ENCODE measurements at regions not wholly inside any gene's neighbourhood (a gene's known extent, or its start where the extent isn't known, plus 50 kb on each side); places are given as distances from the start of the nearest gene placed in this dataset.

DNA sequence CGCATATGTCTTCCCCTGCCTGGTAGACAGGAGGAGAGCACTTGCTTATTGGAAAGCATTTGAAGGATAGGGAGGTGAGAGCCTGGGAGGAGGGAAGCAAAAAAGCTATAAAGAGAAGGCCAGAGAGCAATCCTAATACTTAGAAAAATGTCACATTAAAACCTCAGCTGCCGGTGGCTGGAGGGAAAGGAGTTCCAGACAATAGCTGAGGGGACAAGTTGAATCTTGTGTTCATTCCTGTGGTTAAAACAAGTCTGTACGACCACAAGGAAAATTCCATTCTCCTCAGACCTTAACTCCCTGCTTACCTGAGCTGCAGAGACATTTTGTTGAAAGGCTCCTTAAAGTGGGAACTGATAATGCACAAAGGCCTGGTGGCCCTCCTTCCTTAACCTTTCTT is 218.8 kb upstream of the CAMK1G start:
- peak; percentile 90 for DNase-seq

DNA sequence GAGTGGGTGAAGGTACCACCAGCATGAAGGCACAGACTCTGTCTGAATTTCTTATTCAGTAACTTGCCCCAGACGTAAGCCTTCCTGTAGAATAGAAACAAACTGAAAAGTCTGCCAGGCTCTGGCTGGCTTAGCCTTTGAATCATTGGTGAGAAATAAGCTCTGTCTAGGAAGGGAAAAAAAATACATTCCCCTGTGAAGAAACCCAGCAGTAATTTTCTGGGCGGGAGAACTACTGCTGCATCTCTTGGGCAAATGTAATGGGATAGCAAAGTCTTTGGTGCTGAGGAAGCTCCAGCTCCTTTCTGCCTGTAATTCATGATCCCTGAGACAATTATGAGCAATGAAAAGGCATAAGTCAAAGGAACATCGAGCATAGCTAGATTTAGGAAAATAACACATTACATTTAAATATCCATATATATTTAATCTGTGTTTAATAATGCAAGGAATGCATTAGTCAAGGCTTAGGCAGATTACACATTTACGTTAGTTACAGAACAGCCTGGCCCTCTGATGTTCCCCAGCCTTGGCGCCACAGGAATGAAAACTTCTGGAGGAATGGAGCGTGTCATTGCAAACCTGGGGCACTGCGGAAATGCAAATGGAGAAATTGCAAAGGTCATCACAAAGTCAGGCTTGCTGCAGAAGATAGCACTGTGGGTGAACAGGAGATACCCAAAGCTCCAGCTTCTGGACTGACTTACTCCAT is 216.3 kb upstream of the CAMK1G start:
- no peak for DNase-seq

DNA sequence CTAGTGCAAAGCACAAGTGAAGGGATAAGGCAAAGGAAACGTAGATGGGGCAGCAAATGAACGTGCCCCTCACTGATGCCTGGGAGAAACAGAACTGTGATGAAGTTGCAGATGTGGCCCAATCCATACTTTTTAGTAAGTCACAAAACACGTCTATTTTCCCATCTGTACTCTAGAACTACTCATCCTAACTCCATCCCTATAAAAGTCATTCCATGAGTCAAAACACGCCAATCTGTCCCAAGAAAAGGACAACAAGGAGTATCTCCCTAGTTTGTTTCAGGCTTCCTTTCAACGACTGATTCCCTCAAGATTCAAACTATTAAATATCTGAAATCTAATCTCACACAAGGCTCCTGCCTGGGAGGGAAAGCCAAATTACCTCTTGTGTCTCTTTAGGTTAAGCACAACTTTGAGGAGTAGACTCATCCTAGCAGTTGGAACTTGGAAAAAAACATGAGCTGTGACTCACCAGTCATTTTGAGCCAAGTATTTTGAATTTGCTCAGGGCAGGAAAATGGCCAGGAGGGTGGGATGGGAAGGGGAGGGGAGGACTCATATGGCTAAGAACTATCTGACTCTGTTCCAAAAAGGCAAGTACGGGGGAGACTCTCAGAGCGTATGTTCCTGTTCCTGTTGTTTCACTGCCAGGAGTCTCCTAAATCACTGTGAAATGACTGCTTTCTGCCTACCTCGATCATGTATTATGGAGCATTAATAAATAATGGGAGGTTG is 214.5 kb upstream of the CAMK1G start:
- no peak for DNase-seq

DNA sequence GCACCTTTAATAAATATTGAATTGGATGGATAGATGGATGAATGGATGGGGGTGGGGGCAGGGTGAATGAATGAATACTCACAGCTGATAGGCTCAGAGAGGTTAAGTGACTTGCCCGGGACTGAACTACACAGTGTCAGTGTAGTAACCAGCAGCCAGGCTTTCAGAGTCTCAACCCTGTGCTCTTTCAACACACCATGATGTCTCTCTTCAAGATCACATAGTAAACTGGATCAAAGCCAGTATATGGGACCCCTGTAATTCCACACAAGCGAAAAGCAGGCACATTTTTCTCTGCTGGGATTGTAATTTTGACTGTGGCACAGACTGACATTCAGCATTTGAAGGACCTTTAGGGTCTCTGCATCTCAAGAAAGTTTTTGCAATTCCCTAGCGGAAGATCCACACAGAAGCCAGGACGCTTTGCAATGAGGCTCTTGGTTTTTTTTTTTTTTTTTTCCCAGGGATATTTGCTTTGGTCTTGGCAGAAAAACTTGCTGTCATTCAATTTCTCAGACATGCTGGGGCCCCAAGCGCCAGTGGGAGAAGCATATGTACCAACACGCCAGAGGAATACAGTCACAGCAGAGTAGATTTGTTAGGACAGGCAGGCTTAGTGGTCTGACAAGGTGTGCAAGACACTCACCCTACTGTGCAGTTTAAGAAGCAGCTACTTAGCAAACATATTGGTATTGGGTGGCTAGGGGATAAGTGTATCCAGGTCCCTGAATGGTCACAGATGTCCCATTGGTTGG is 213.1 kb upstream of the CAMK1G start:
- DNase-seq, result no peak

DNA sequence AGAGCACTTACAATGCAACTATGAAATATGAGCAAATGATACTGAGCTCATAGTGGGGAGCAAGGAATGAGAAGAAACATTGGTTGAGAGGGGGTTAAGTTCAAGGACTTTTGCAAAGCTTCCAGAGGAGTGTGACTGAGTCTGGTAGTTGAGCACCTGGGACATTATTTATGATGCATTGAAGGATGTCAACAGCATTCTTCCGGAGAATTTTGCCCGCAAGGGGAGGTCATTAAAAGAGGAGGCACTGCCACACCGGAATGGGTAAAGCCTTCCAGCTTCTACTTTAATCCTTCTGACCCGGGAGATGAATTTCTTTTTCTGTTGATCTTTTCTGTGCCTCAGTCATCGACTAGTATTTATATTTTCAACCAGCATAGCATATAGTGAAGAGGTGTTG is 208.4 kb upstream of the CAMK1G start:
- DNase-seq, result peak; percentile 82

DNA sequence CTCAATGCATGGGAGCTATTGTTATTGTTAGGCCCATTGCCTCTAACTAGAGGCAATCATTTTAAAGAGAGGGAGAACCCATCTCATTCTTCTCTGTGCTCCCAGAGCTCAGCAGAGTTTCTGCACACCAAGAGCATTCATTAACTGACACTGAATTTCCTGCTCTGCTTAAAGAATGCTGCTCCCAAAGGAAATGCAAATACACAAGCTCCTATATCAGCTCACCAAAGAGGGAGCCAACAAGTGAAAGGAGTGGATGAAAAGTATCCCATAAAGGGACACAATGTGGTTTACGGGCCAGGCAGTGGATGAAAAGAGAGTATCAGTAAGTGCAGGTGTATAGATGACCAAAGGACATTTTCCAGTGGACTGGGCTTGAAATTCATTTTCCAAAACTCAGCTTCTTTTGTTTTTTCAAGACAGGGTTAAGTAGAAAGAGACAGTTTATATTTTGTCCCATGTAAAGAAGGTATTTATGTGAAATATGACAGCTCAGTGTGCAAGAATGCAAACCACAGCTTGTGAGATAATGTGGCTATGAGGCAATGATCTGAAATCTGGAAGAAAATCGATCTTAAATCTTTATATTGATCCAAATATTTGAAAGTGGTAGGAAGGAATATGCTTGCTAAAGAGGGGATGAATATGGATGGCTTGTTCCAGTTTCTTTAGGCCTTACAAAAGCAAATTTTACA is 207.7 kb upstream of the CAMK1G start:
- no peak for DNase-seq

DNA sequence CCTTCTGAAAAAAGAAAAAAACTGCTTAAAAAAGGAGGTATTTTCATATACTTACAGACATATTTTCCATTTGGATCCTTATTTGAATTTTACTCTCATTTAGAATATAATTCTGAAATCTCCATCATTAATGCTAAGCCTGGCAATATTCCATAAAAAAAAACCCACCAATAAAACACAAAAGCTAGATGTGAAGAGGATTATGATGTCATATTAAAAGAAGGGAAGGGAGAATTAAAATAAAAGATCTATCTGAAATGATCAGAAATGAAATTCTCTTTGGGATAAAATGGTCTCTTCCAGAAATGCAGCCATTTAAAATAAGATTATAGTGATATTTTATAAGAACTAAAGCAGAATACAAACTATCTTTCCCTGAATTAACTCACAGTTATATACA is 206.7 kb upstream of the CAMK1G start:
- no peak for DNase-seq

DNA sequence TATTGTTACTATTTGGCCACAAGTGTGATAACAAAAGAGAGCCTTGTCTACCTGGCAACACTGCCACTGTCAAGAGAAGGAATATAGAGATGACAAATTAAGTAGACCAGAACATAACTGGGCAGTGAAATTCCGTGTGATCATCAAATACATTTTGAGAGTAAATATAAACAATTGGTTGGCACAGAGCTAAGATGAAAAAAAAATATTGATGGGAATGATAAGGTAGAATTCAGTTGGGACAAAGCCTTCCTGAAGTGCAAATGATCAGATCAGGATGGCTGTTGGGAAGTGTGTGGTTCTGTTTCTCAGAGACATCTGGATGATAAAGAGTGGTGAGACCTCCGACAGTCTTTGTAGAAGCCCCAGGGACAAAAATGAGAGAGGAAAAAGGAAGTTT is 205.5 kb upstream of the CAMK1G start:
- no peak for DNase-seq

DNA sequence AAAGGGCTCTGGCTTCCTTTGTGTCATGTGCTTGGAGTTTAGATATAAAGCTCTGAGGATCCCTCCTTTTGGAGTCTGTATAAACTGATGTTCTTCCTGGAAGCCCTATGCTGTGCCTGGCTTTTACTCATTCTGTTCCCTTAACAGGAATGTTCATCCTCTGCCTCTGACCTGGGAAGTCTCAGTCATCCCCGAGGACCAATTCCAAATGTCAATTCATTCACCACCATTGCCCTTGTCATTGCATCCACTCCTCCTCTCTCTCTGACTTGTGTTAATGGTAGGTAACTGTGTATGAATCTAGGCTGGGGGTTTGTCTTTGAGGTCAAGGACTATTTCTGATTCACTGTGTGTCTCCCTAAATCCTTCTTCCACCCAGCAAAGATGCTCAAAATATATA is 204.2 kb upstream of the CAMK1G start:
- DNase-seq, result no peak

DNA sequence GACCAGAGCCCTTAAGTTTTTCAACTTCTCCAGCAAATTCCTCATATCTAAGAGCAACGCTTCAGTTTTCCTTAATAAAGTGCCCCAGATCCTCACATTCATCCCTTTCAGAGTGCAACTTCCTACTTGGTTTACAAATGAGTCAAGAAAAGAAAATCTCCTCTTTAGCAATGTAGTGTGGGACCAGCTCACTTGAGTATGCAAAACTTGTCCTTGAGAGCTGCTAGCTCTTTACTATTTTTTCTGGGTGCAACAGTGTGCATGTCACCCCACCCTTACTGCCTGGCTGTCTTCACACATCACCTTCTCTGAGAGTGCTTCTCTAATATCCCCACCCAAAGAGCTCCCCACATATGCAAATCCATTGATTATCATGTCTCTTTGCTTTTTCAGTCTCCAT is 203.1 kb upstream of the CAMK1G start:
- no peak for DNase-seq

DNA sequence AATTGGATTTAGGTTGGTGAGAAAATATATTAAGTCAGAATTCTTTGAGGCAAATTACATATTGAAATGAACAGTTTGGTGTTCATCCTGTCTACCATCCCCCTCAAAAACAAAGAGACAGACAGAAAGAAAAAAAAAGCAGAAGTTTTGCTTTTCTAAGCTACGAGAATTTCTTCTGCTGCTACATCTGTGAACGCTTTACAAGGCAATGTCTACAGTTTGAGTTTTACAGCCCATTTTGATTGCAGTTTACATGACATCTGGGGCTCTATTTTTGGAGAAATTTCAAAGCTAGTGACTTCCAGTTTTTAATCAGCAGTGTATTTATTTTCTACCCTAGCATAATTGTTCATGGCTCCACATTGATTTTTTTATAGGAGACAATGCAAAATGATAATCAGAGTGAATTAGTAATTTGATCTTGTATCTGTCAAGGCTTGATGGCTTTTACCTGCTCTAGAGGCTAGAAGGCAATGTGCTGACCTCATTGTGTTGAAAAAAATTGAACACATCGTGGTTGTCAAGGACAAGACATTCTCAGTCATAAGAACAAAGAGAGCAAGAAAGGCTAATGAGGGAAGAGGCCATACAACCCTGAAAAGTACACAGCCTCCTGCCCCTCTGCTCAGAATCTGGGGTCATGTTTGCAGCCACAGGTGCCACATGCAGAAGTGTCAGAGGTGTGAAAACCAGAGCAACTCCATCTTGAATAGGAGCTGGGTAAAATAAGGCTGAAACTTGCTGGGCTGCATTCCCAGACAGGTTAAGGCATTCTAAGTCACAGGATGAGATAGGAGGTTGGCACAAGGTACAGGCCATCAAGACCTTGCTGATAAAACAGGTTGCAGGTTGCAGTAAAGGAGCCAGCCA is 201.0 kb upstream of the CAMK1G start:
- no peak for DNase-seq

DNA sequence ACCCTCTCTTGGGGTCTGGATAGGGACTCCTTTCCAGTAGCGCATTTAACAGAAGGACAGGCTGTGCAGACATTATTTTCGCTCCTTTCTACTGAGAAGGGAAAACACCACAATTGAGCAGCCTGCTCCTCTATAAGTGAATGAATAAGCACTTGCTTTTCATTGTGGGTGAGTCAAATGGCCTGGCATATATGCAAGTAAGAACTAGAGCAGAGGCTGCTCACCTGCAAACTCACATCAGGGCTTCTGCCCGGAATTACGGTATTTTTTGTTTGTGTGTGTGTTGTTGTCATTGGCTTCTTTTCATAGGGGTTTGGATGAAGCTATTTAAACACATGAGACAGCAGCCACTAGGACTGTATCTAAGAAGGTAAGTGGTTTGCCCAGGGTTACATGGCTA is 200.1 kb upstream of the CAMK1G start:
- no peak for DNase-seq

DNA sequence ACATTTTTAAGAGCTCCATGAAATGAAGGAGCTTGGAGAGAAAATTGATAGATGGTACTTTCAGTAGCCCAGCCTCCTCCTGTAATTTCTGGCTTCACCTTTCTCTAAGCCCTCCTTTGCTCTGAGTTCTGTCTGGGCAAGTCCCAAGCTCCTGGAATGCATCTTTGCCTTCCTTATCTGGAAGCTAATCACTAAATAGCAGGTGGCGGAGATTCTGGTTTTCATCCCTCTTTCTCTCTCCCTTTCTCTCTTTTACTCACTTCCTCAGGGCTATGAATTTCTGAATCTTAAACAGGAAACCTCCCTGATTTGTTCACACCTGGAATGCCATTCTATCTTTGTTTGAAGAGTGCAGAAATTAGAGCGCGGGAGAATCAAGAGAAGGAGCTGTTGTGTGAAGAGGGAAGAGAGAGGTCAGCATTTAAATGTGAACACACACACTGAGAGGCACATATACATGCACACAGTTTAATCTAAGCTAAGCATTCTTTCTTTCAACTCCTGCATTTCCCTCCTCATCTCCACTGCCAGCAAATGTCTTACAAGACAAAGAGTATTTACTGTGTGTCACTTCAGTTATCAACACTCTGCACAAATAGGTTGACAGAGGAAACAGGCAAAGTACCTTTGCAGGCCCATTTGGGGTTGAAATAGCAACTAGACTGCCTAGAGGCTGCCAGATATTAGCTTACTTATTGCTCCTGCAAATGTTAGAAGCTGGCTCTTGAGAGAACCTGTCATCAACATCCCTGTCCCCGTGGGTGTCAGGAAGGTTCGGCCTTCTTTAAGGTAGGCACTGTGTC is 199.4 kb upstream of the CAMK1G start:
- DNase-seq, result no peak

DNA sequence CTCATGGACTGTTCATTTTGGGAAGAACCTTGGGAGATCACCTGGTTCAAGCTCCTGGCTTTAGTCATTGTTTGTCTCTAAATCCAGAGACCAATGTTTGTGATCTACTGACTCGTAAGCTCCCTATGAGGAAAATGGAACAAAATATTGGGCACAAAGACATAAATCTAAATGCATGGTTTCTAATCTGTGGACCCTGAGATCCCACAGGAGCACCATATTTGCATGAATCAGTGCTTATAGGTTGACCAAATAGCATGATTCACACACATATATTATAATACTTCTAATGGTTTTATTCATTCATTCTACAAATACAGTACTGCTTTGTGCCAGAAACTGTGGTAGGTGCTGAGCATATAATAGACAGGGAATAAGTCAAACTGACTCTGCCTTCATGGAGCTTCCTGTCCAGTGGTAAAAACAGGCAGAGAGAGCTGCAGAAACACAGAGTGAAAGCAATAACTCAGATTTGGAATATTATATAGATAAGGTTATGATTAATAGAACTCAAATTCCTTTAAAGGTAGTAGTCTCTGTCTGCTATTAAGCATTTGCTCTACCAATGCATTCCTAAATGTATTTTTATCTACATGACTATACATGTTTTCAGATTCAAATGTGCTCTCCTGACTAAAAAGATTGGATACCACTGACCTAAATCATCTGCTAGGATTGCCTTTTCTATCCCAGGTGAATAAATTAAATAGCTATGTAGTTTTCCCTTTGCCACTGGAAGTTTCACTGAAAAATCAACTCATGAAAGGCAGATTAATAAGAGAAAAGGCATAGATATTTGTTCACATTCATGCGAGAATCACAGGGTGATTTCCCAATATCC is 198.6 kb upstream of the CAMK1G start:
- no peak for DNase-seq

DNA sequence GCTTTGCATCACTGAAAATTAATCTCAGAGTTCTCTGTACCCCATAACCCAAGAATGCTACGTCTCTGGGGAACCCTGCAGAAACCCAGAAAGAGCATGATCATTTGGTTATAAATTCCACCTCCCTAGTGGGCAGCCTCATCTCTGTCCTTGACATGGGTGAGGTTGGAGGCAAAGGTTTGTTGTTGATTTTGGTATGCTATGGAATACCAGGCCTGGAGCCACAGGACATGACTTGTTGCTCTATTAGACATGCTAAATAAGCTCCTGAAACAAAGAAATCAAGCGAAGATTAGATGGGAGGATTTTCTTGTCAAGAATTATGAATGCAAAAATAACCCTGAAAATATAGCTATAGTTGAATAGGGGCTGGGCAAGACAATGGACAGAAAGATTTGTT is 197.4 kb upstream of the CAMK1G start:
- no peak for DNase-seq

DNA sequence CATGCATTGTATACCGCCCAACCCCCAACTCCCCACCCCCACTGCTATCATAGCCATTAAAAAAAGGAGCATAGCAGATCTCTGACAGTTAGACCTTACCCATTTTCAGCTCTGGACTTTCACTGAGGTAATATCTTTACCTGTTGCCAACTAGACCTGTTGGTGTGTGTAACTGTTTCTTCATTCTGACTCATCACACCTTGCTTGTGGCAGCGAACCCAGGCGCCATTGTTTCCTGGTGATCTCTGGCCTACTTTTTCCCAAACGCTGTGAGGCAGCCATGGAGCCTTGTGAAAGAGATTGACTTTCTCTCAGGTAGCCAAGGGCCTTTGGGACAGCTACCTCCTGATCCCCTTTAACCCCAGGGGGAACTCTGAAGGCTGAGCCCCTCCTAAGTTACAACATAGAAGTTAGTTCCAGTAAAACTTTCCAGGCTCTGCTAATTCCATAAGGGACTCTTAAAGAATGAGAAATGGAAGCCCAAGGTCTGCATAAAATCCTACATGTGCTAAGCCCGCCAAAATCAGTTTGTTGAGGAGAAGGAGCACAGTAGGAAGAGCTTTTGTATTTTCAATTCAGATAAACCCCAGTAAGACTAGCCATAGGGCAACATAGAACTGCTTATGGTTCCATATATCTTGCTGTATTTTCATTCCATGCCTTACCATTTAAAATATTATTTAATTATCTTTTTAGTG is 196.1 kb upstream of the CAMK1G start:
- no peak for DNase-seq

DNA sequence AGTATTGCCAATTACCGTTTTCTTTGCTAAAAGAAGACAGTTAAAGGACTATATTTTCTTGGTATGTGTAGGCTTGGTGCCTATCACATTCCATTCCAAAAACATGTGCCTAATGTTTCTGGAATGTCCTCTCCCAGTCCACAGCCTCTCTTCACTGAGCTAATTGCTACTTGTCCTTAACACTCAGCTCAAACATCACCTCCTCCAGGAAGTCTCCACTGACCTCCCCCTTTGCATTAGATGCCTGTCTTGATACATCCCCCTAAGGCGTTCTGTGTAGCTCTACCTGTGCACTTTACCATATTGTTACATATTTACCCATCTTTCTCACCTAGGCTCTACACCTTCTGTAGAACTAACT is 195.6 kb upstream of the CAMK1G start:
- no peak for DNase-seq

DNA sequence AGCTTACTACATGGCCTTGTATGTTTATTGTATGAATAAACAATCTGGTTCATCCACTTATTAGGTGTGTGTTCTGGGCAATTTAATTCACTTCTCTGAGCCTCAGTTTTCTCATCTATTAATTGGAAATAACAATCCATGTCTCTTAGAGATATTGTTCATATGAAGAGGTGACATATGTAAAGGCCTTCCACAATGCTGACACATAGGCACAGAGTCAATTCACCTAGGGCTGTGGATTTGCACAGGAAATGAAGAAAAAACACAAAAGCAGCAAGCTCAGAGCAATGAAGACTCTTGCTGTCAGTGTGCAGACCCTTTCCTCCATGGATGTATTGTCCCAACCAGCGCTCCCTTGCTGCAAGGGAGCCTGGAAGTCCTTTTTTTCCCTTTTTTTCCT is 195.2 kb upstream of the CAMK1G start:
- DNase-seq, result no peak

DNA sequence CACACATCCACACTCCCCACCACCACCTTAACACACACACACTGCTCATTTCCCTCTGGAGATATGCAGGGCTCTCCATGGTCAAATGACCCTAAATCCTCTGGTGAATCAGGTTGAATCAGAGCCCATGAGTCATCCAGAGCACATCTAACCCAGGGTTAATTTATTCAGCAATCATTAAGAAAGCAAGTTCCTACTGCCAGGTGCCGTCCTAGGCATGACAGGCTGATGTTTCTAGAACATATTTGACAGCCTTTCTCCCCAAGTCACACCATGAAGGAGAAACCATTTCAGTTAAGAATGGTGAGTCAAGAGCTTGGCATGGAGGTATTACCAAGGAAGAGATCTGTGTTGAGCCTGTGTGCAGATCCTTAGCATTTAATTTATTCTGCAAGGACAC is 194.3 kb upstream of the CAMK1G start:
- no peak for DNase-seq

DNA sequence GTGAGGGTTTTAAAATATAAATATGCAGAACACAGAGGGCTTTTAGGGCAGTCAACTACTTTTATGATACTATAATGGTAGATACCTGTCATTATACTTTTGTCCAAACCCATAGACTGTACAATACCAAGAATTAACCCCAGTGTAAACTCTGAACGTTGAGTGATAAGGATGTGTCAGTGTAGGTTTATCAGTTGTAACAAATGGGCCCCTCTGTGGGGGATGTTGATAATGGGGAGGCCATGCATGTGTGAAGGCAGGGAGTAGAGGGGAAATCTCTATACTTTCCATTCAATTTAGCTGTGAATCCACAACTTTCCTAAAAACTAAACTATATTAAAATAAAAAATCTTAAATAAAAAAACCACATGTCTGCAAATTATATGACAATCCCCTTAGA is 193.5 kb upstream of the CAMK1G start:
- DNase-seq, result no peak

All from DMS79 (cell line).